CD4-positive, alpha-beta memory T cell (primary cell): ENCODE measurements at regions not wholly inside any gene's neighbourhood (a gene's known extent, or its start where the extent isn't known, plus 50 kb on each side); places are given as distances from the start of the nearest gene placed in this dataset.
"Not testable (repeated sequence)": the region's sequence is repeated elsewhere in the genome, so short reads cannot be mapped to it uniquely, and the experiment has no call there.

Source experiments
- CTCF ChIA-PET: fragments of 350-600 bp; sonication (Branson Sonifier 250); formaldehyde crosslinking; loops from one replicate; lab custom pipeline; 2021; ENCODE audit warnings: inconsistent platforms; ENCODE audit not compliant: partially characterized antibody; lab: Charles Lee
- POLR2A ChIA-PET: fragments of 350-600 bp; sonication (Branson Sonifier 250); formaldehyde crosslinking; loops from one replicate; lab custom pipeline; 2021; ENCODE audit not compliant: partially characterized antibody; lab: Charles Lee
- DNase-seq, 5 donors: peaks; one replicate each; pipeline versions ENCODE4 v3.0.0 to v3.0.0-alpha.2; 2020 to 2022; ENCODE audit warnings: mixed read lengths in 1 of 5
- H3K27ac ChIP-seq: one replicate; pipeline ENCODE4 v1.7.0; 2013; ENCODE audit warnings: low read depth, low read length
- H3K27me3 ChIP-seq: 2 replicates; pipeline ENCODE4 v1.7.0; 2013; ENCODE audit warnings: mild to moderate bottlenecking, low read length, moderate library complexity; ENCODE audit not compliant: insufficient read depth
- H3K36me3 ChIP-seq: 2 replicates; pipeline ENCODE4 v1.7.0; 2013; ENCODE audit warnings: mild to moderate bottlenecking, low read length, moderate library complexity; ENCODE audit not compliant: insufficient read depth
- H3K4me1 ChIP-seq: 2 replicates; pipeline ENCODE4 v1.7.0; 2013; ENCODE audit warnings: mild to moderate bottlenecking, low read length, moderate library complexity; ENCODE audit not compliant: insufficient read depth
- H3K4me3 ChIP-seq, 2 donors: one replicate each; pipeline ENCODE4 v1.7.0; 2013; ENCODE audit warnings: low read length in 2 of 2, mild to moderate bottlenecking in 1 of 2
- H3K9me3 ChIP-seq, 2 donors: one replicate each; pipeline ENCODE4 v1.7.0; 2013; ENCODE audit warnings: low read length in 2 of 2, control low read depth in 1 of 2; ENCODE audit not compliant: control insufficient read depth in 1 of 2
- H3K27ac Mint-ChIP-seq, 7 donors: one replicate each; pipeline ENCODE4 v1.8.0; 2020 to 2021; ENCODE audit warnings: mixed read lengths in 7 of 7, mild to moderate bottlenecking in 6 of 7, inconsistent platforms in 3 of 7, moderate library complexity in 3 of 7
- H3K27me3 Mint-ChIP-seq, 2 donors: one replicate each; pipeline ENCODE4 v1.8.0; 2020 to 2021; ENCODE audit warnings: mixed read lengths in 2 of 2
- H3K36me3 Mint-ChIP-seq, 2 donors: one replicate each; pipeline ENCODE4 v1.8.0; 2020 to 2021; ENCODE audit warnings: mixed read lengths in 2 of 2, inconsistent platforms in 1 of 2, mild to moderate bottlenecking in 1 of 2
- H3K4me1 Mint-ChIP-seq, 4 donors: one replicate each; pipeline ENCODE4 v1.8.0; 2020 to 2021; ENCODE audit warnings: mixed read lengths in 4 of 4, mild to moderate bottlenecking in 1 of 4
- H3K4me3 Mint-ChIP-seq, 8 donors: one replicate each; pipeline ENCODE4 v1.8.0; 2020 to 2021; ENCODE audit warnings: mixed read lengths in 8 of 8, mild to moderate bottlenecking in 7 of 8, moderate library complexity in 6 of 8, inconsistent platforms in 3 of 8
- H3K9me3 Mint-ChIP-seq, 8 donors: one replicate each; pipeline ENCODE4 v1.8.0; 2020 to 2021; ENCODE audit warnings: mixed read lengths in 8 of 8, mild to moderate bottlenecking in 5 of 8, inconsistent platforms in 3 of 8, moderate library complexity in 1 of 8
- intact Hi-C: fragments of 100-400 bp; cut with micrococcal nuclease; formaldehyde crosslinking; loops from one replicate; pipeline ENCODE4 v1.15.1; 2023

- H3K4me1 Mint-ChIP-seq, result no peaks in the 10 kb centered on the region
- POLR2A ChIA-PET, result no interaction called here
- CTCF ChIA-PET, result no interaction called here
- H3K4me1 ChIP-seq, result no peaks in the 10 kb centered on the region
- no peaks in the 10 kb centered on the region for H3K9me3 ChIP-seq
- H3K36me3 Mint-ChIP-seq, result no peaks in the 10 kb centered on the region
- no peak overlapping the region for H3K4me3 ChIP-seq
- no peak overlapping the region for H3K27ac ChIP-seq
- H3K27me3 Mint-ChIP-seq, result no peaks in the 10 kb centered on the region
- H3K36me3 ChIP-seq, result no peaks in the 10 kb centered on the region
- H3K9me3 Mint-ChIP-seq, result peaks cover 0 to 2% (median 0%) of the 10 kb centered on the region in 8 donors
- no peaks in the 10 kb centered on the region for H3K27me3 ChIP-seq
- H3K4me3 Mint-ChIP-seq, result no peak overlapping the region
- H3K27ac Mint-ChIP-seq, result peak overlapping the region in 2 of 7 donors; percentile 36 to 39
- no peak for DNase-seq
- intact Hi-C loops, result no loop called here
Observed at GRCh38 chr3:59244343-59244742, 194.5 kb upstream of the CFAP20DC start.

- Histone ChIP-seq H3K4me3 (no peak overlapping the region), H3K9me3 (no peaks in the 10 kb centered on the region), H3K27me3 (no peaks in the 10 kb centered on the region), H3K27ac (no peak overlapping the region), H3K36me3 (no peaks in the 10 kb centered on the region), H3K4me1 (no peaks in the 10 kb centered on the region)
- H3K27me3 Mint-ChIP-seq, result peaks cover 0 to 3% of the 10 kb centered on the region in 2 donors
- no peaks in the 10 kb centered on the region for H3K9me3 Mint-ChIP-seq
- no peaks in the 10 kb centered on the region for H3K4me1 Mint-ChIP-seq
- POLR2A ChIA-PET, result no interaction called here
- CTCF ChIA-PET, result no interaction called here
- no peak for DNase-seq
- intact Hi-C loops, result no loop called here
- H3K27ac Mint-ChIP-seq, result no peak overlapping the region
- H3K36me3 Mint-ChIP-seq, result no peaks in the 10 kb centered on the region
- no peak overlapping the region for H3K4me3 Mint-ChIP-seq
Observed at GRCh38 chr3:59243476-59243875, 193.7 kb upstream of the CFAP20DC start.

- no peaks in the 10 kb centered on the region for H3K36me3 Mint-ChIP-seq
- CTCF ChIA-PET, result no interaction called here
- H3K27ac Mint-ChIP-seq, result no peak overlapping the region
- H3K27me3 ChIP-seq, result no peaks in the 10 kb centered on the region
- H3K4me3 Mint-ChIP-seq, result no peak overlapping the region
- no peaks in the 10 kb centered on the region for H3K9me3 Mint-ChIP-seq
- H3K4me1 ChIP-seq, result peaks cover 1% of the 10 kb centered on the region
- H3K4me1 Mint-ChIP-seq, result peaks cover 1 to 11% (median 3%) of the 10 kb centered on the region in 4 donors
- peaks cover 0 to 5% of the 10 kb centered on the region in 2 donors for H3K27me3 Mint-ChIP-seq
- POLR2A ChIA-PET, result no interaction called here
- H3K4me3 ChIP-seq, result no peak overlapping the region
- H3K36me3 ChIP-seq, result no peaks in the 10 kb centered on the region
- no peak for DNase-seq
- H3K9me3 ChIP-seq, result no peaks in the 10 kb centered on the region
- H3K27ac ChIP-seq, result no peak overlapping the region
- intact Hi-C loops, result no loop called here
Observed at GRCh38 chr3:59240666-59241255, 190.9 kb upstream of the CFAP20DC start.

DNA sequence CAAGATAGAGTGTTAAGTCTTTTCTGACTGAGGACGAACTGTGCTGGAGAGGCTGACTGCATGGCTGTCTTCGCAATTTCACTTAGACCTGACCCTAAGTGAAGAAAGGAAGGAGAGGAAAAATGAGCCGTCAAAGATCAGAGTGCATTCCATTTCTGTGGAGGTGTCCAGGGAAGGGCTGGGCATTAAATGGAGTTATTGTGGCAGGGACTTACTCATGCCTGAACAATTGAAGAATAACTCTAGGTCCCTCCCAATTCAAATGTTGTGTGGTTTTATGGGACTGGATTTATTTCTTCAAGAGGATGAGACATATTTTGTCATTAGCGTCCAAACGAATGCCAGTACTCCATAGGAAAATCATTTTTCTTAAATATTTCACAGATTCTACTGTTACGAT lies 187.3 kb upstream of the CFAP20DC start:
- Mint-ChIP-seq H3K27ac (no peak overlapping the region), H3K9me3 (peaks cover 0 to 8% (median 0%) of the 10 kb centered on the region in 8 donors), H3K4me3 (no peak overlapping the region), H3K36me3 (no peaks in the 10 kb centered on the region), H3K27me3 (peaks cover 3 to 5% of the 10 kb centered on the region in 2 donors), H3K4me1 (peaks cover 7 to 24% (median 13%) of the 10 kb centered on the region in 4 donors)
- intact Hi-C loops, result no loop called here
- Histone ChIP-seq H3K4me1 (peaks cover 14% of the 10 kb centered on the region), H3K36me3 (no peaks in the 10 kb centered on the region), H3K27ac (no peak overlapping the region), H3K27me3 (no peaks in the 10 kb centered on the region), H3K4me3 (no peak overlapping the region), H3K9me3 (no peaks in the 10 kb centered on the region)
- CTCF ChIA-PET, result no interaction called here
- POLR2A ChIA-PET, result no interaction called here
- DNase-seq, result no peak

DNA sequence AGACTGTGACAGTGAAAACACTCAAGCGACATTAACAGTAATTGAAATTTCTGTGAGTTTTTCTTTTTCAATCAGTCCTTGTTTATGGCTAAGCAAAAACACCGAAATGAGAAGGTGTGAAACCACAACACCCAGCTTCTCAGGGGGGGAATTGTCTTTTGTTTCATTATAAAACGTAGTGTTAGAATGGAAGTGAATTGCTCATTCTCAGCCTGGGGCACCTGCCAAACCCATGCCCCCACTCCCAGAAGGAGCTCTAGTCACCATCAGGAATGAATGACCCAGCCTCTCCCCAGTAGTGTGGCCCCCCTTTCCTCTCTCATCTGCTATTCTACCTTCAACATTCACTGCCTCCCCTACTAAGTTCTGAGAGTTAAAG lies 185.8 kb upstream of the CFAP20DC start:
- Mint-ChIP-seq H3K4me1 (peaks cover 7 to 24% (median 13%) of the 10 kb centered on the region in 4 donors), H3K27me3 (peaks cover 3 to 5% of the 10 kb centered on the region in 2 donors), H3K4me3 (peak overlapping the region in 5 of 8 donors; percentile 8 to 60 (median 22)), H3K27ac (peak overlapping the region in 3 of 7 donors; percentile 9 to 70 (median 63)), H3K9me3 (peaks cover 0 to 23% (median 9%) of the 10 kb centered on the region in 8 donors), H3K36me3 (peaks cover 0 to 7% of the 10 kb centered on the region in 2 donors)
- no peak overlapping the region for H3K27ac ChIP-seq
- ChIA-PET POLR2A (interaction anchor here (0.5 kb wide), 1 partner anchor 490 kb away, joined by 3 read pairs; no protein-coding TSS in a partner anchor), CTCF (no interaction called here)
- DNase-seq, result peak; percentile 9 to 35 (median 18)
- no peaks in the 10 kb centered on the region for H3K36me3 ChIP-seq
- intact Hi-C loops, result no loop called here
- H3K27me3 ChIP-seq, result no peaks in the 10 kb centered on the region
- H3K9me3 ChIP-seq, result peaks cover 0 to 6% of the 10 kb centered on the region in 2 donors
- no peak overlapping the region for H3K4me3 ChIP-seq
- H3K4me1 ChIP-seq, result peaks cover 14% of the 10 kb centered on the region

GRCh38 chr3:59234884-59235633 lies 185.2 kb upstream of the CFAP20DC start:
- Mint-ChIP-seq H3K4me3 (peak overlapping the region in 2 of 8 donors; percentile 11 to 58), H3K9me3 (peaks cover 0 to 29% (median 15%) of the 10 kb centered on the region in 8 donors), H3K27me3 (peaks cover 3 to 5% of the 10 kb centered on the region in 2 donors), H3K36me3 (peaks cover 0 to 9% of the 10 kb centered on the region in 2 donors), H3K4me1 (peaks cover 7 to 24% (median 13%) of the 10 kb centered on the region in 4 donors), H3K27ac (no peak overlapping the region)
- H3K27me3 ChIP-seq, result no peaks in the 10 kb centered on the region
- DNase-seq, result no peak
- intact Hi-C loops, result no loop called here
- CTCF ChIA-PET, result no interaction called here
- no peak overlapping the region for H3K27ac ChIP-seq
- H3K4me1 ChIP-seq, result peaks cover 14% of the 10 kb centered on the region
- peaks cover 0 to 6% of the 10 kb centered on the region in 2 donors for H3K9me3 ChIP-seq
- no peaks in the 10 kb centered on the region for H3K36me3 ChIP-seq
- POLR2A ChIA-PET, result interaction anchor here (0.5 kb wide), 1 partner anchor 489 kb away, joined by 3 read pairs; no protein-coding TSS in a partner anchor
- H3K4me3 ChIP-seq, result no peak overlapping the region

- H3K4me3 ChIP-seq, H3K27me3 Mint-ChIP-seq, DNase-seq, CTCF ChIA-PET, H3K27ac ChIP-seq, H3K9me3 ChIP-seq, POLR2A ChIA-PET, H3K36me3 ChIP-seq, H3K4me1 ChIP-seq, H3K27ac Mint-ChIP-seq, H3K4me1 Mint-ChIP-seq, H3K27me3 ChIP-seq, intact Hi-C loops, H3K4me3 Mint-ChIP-seq: not testable (repeated sequence)
- peaks cover 0 to 17% of the 10 kb centered on the region in 2 donors for H3K36me3 Mint-ChIP-seq
- peaks cover 2 to 40% (median 26%) of the 10 kb centered on the region in 8 donors for H3K9me3 Mint-ChIP-seq
Observed at GRCh38 chr3:59230379-59230778, 180.6 kb upstream of the CFAP20DC start.
